ENCODE measurements at regions not wholly inside any gene's neighbourhood (a gene's known extent, or its start where the extent isn't known, plus 50 kb on each side); places are given as distances from the start of the nearest gene placed in this dataset.

GRCh38 chrX:138775517-138775916 lies 64.0 kb upstream of the FGF13 start:
- no peak overlapping the region for H3K27ac ChIP-seq
- H3K36me3 ChIP-seq: no peaks in the 10 kb centered on the region
- intact Hi-C loops (cut with DNase I; ENCODE audit: low total_unique reads) (no loop called here), in situ Hi-C loops (cut with MboI; ENCODE audit: low pct_ligation_motif_present in 1 of 4, low pct_unique_long_range_greater_than_20kb in 1 of 4, low sequenced_read_pairs in 3 of 4) (no loop called here)
- H3K4me1 ChIP-seq: no peaks in the 10 kb centered on the region
- DNase-seq: no peak
- no peak overlapping the region for H3K4me3 ChIP-seq
- TF ChIP-seq EP300 (IDR thresholded peaks at IDR 0.05; ENCODE audit: low read depth) (no peak), POLR2A (IDR thresholded peaks at IDR 0.05) (no peak), POLR2AphosphoS5 (IDR thresholded peaks at IDR 0.05) (no peak)
- TF ChIP-seq, protein P1, sequence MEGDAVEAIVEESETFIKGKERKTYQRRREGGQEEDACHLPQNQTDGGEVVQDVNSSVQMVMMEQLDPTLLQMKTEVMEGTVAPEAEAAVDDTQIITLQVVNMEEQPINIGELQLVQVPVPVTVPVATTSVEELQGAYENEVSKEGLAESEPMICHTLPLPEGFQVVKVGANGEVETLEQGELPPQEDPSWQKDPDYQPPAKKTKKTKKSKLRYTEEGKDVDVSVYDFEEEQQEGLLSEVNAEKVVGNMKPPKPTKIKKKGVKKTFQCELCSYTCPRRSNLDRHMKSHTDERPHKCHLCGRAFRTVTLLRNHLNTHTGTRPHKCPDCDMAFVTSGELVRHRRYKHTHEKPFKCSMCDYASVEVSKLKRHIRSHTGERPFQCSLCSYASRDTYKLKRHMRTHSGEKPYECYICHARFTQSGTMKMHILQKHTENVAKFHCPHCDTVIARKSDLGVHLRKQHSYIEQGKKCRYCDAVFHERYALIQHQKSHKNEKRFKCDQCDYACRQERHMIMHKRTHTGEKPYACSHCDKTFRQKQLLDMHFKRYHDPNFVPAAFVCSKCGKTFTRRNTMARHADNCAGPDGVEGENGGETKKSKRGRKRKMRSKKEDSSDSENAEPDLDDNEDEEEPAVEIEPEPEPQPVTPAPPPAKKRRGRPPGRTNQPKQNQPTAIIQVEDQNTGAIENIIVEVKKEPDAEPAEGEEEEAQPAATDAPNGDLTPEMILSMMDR (IDR thresholded peaks at IDR 0.05): peak; percentile 19 to 32 (median 24)
- no peaks in the 10 kb centered on the region for H3K9me3 ChIP-seq
- no peaks in the 10 kb centered on the region for H3K27me3 ChIP-seq
- 3 to 5% methylated on average over 4 to 5 of the region's 5 CpGs for WGBS, 2 donors (ENCODE audit: low coverage in 1 of 2)

DNA sequence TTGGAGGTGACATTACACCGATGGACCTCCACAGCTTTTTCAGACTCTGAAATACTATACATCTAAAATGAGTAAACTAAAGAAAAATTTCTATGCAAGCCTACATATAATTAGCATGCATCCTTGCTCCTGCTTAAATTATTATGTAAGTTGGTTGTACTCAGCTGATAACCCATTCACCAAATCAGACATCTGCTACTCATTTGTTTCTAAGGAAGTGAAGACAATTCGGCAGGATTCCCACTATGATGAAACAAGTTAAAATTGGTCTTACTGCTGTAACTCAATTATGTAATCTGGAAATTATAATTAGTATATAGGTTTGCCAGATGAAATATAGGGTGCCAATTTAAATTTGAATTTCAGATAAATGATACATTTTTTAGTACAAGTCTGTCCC lies 59.5 kb upstream of the FGF13 start:
- Histone ChIP-seq H3K9me3 (no peaks in the 10 kb centered on the region), H3K4me1 (no peaks in the 10 kb centered on the region), H3K27ac (no peak overlapping the region), H3K27me3 (no peaks in the 10 kb centered on the region), H3K4me3 (no peak overlapping the region), H3K36me3 (no peaks in the 10 kb centered on the region)
- in situ Hi-C loops (cut with MboI; ENCODE audit: low pct_ligation_motif_present in 1 of 4, low pct_unique_long_range_greater_than_20kb in 1 of 4, low sequenced_read_pairs in 3 of 4): loop anchor here in 3 of 4 donors (25.0 kb wide), 1 partner anchor 791 kb away; no protein-coding TSS in a partner anchor
- no peak for DNase-seq
- TF ChIP-seq, protein P1 (IDR thresholded peaks at IDR 0.05): no peak
- TF ChIP-seq POLR2A (IDR thresholded peaks at IDR 0.05) (no peak), POLR2AphosphoS5 (IDR thresholded peaks at IDR 0.05) (no peak), EP300 (IDR thresholded peaks at IDR 0.05; ENCODE audit: low read depth) (no peak)
- 50 to 70% methylated on average over 1 to 2 of the region's 2 CpGs for WGBS, 2 donors (ENCODE audit: low coverage in 1 of 2)
- intact Hi-C loops (cut with DNase I; ENCODE audit: low total_unique reads): no loop called here

DNA sequence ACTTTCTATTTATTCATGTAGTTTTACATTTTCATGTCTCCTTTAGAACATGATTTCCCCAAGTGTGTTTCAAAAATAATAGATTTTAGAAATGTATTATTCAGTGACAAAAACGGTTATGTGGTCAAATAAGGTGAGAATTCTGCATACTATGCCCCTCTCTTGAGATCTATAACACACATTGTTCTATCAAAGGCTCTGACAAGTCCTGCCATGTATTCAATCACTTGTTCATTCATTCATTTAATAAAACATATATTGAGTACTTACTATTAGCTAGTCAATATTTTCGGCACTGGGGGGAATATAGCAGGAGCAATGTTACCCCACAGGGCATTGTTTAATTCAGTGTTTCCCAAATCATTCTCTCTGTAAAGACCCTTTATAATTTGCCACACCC lies 58.4 kb upstream of the FGF13 start:
- TF ChIP-seq POLR2AphosphoS5 (IDR thresholded peaks at IDR 0.05) (no peak), POLR2A (IDR thresholded peaks at IDR 0.05) (no peak)
- no peak overlapping the region for H3K4me3 ChIP-seq
- no peak overlapping the region for H3K27ac ChIP-seq
- intact Hi-C loops (cut with DNase I; ENCODE audit: low total_unique reads): no loop called here
- 61 to 70% methylated on average over 1 to 2 of the region's 2 CpGs for WGBS, 2 donors (ENCODE audit: low coverage in 1 of 2)
- no peaks in the 10 kb centered on the region for H3K9me3 ChIP-seq
- H3K27me3 ChIP-seq: no peaks in the 10 kb centered on the region
- in situ Hi-C loops (cut with MboI; ENCODE audit: low pct_ligation_motif_present in 1 of 4, low pct_unique_long_range_greater_than_20kb in 1 of 4, low sequenced_read_pairs in 3 of 4): loop anchor here in 3 of 4 donors (25.0 kb wide), 1 partner anchor 792 kb away; no protein-coding TSS in a partner anchor
- DNase-seq: no peak
- no peaks in the 10 kb centered on the region for H3K4me1 ChIP-seq
- H3K36me3 ChIP-seq: no peaks in the 10 kb centered on the region

DNA sequence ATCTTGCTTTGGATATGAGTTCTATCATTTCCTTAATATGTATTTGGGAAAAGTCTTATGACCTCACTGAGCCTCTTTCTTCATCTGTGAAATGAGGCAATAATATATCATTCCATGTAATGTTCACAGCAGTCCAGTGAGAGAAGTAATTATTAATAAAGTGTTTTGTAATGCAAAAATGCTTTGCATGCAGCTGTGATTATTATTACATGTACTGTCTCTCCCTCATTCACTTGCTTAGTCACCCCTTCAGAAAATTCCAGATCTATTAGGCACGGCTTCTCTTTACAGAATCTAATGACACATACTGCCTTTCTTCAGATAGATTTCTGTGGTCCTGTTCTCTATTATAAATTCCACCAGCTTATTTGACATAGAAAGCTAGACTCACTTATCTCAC lies 53.5 kb upstream of the FGF13 start:
- intact Hi-C loops (cut with DNase I; ENCODE audit: low total_unique reads): no loop called here
- WGBS, 2 donors (ENCODE audit: low coverage in 1 of 2): 66% methylated on average over 1 of the region's 1 CpG; no CpG with 5 or more reads in 1 of the 2 donors
- Histone ChIP-seq H3K4me1 (no peaks in the 10 kb centered on the region), H3K36me3 (no peaks in the 10 kb centered on the region), H3K27me3 (no peaks in the 10 kb centered on the region), H3K27ac (no peak overlapping the region), H3K9me3 (no peaks in the 10 kb centered on the region), H3K4me3 (no peak overlapping the region)
- TF ChIP-seq POLR2A (IDR thresholded peaks at IDR 0.05) (no peak), POLR2AphosphoS5 (IDR thresholded peaks at IDR 0.05) (no peak), EP300 (IDR thresholded peaks at IDR 0.05; ENCODE audit: low read depth) (no peak)
- TF ChIP-seq, protein P1 (IDR thresholded peaks at IDR 0.05): no peak
- in situ Hi-C loops (cut with MboI; ENCODE audit: low pct_ligation_motif_present in 1 of 4, low pct_unique_long_range_greater_than_20kb in 1 of 4, low sequenced_read_pairs in 3 of 4): loop anchor here in 3 of 4 donors (25.0 kb wide), 1 partner anchor 797 kb away; no protein-coding TSS in a partner anchor
- no peak for DNase-seq

GRCh38 chrX:138763761-138764160 lies 52.2 kb upstream of the FGF13 start:
- Histone ChIP-seq H3K4me1 (no peaks in the 10 kb centered on the region), H3K27me3 (no peaks in the 10 kb centered on the region), H3K4me3 (no peak overlapping the region), H3K36me3 (no peaks in the 10 kb centered on the region), H3K9me3 (no peaks in the 10 kb centered on the region), H3K27ac (no peak overlapping the region)
- in situ Hi-C loops (cut with MboI; ENCODE audit: low pct_ligation_motif_present in 1 of 4, low pct_unique_long_range_greater_than_20kb in 1 of 4, low sequenced_read_pairs in 3 of 4): loop anchor here in 3 of 4 donors (25.0 kb wide), 1 partner anchor 799 kb away; no protein-coding TSS in a partner anchor
- intact Hi-C loops (cut with DNase I; ENCODE audit: low total_unique reads): no loop called here
- WGBS, 2 donors (ENCODE audit: low coverage in 1 of 2): 76 to 83% methylated on average over 1 to 3 of the region's 3 CpGs
- TF ChIP-seq, protein P1 (IDR thresholded peaks at IDR 0.05): no peak
- no peak for TF ChIP-seq EP300 (IDR thresholded peaks at IDR 0.05; ENCODE audit: low read depth)
- TF ChIP-seq POLR2AphosphoS5 (IDR thresholded peaks at IDR 0.05): no peak
- TF ChIP-seq POLR2A (IDR thresholded peaks at IDR 0.05): no peak
- DNase-seq: no peak

Data from transverse colon (tissue), 4 donors.